Amniotic epithelial cell (primary cell): ENCODE measurements at regions not wholly inside any gene's neighbourhood (a gene's known extent, or its start where the extent isn't known, plus 50 kb on each side); places are given as distances from the start of the nearest gene placed in this dataset.
"Not testable (repeated sequence)": the region's sequence is repeated elsewhere in the genome, so short reads cannot be mapped to it uniquely, and the experiment has no call there.

ENCODE experiments used
- DNase-seq: peaks from one replicate; pipeline ENCODE4 v3.0.0-alpha.2; 2010; ENCODE audit warnings: low read depth

DNA sequence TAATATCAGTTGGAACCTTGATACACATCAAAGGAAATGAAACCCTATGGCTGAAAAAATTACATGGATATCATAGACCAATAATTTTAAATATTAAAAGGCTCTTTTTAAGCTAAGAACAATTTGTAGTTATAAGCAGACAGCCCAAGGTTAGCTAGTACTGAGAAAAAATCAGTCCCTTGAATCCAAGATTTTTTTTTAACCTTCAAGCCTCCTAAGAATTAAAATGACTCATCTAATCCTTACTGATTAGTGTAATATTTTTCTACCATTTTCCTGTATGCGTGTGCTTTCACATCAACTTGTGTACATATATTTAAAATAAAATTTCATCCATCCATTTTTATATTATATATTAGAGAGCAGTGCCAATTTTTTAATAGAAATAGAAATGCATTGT is 1004.9 kb upstream of the ZEB2 start:
- DNase-seq = peak; percentile 53

DNA sequence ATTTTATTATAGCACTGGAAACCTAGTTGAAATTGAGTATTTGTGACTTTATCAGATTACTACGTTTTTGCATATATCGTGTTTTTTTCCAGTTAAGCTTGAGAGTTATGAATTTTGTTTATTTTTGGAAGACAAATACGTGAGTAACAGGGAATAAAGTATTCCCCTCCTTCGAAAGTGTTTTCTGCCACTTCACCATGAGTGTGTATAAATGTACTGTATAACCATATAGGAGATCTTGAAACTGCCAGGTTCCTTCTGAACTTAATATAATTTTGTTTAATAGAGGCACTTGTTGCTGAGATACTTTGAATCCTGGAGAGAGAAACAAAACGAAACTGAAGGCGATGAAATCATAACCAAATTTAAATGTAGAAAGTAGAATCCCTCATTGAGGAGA is 1004.4 kb upstream of the ZEB2 start:
- DNase-seq = no peak

DNA sequence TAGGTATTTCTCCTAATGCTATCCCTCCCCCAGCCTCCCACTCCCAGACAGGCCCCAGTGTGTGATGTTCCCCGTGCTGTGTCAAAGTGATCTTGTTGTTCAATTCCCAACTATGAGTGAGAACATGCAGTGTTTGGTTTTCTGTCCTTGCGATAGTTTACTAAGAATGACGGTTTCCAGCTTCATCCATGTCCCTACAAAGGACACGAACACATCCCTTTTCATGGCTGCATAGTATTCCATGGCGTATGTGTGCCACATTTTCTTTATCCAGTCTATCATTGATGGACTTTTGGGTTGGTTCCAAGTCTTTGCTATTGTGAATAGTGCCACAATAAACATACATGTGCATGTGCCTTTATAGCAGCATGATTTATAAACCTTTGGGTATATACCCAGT is 999.3 kb upstream of the ZEB2 start:
- not testable (repeated sequence) for DNase-seq

DNA sequence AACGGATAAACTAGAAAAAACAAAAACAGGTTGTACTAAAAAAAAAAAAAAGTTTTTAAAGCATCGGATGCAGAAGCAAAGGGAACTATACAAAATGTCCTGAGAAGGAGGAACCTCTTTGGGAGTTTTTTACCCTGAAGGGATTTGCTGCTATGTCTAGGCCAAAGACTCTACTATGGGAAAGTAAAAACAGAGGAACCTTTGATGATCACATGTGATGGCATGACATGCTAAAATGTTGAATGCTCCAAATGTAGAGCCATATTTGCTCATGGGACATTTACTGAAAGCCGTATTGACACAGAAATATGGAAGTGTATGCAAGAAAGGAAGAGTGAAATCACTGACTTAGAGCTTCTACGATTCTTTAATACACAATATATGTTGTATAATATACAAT is 992.0 kb upstream of the ZEB2 start:
- no peak for DNase-seq

DNA sequence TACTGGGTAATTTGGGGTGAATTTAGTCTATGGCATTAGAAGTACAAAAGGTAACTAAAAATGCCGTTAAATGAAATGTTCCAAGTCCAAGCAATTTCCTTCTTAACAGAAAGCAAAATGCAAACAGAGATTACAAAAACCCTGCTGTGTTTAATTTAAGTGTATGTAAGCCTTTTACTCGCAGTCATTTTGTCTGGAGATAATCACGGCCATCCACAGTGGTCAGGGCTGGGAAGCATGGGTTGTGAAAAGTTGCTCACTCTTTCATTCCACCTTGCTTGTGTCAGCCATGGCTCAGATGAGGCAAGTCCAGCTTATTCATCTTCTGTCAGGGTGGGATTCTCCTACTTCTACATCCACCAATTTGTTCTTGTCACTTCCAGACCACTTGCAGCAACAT is 983.6 kb upstream of the ZEB2 start:
- DNase-seq = peak; percentile 74

DNA sequence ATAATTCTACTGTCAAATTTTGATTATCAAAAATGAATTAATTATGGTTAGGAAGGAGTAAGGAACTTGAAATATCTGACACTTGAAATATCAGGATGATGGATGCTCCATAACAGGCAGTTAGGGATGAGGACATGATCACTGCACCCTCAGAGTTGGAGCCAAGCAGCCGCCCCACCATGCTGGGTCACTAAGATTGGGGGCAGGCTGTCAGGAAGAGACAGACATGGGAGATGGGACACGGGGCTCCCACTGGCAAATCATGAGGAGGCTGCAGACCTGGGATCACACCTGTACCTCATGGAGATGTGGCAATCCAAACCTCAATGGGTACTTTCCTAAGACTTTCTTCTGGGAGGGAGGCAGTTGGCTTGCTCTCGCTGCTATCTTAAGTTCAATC is 982.0 kb upstream of the ZEB2 start:
- no peak for DNase-seq

DNA sequence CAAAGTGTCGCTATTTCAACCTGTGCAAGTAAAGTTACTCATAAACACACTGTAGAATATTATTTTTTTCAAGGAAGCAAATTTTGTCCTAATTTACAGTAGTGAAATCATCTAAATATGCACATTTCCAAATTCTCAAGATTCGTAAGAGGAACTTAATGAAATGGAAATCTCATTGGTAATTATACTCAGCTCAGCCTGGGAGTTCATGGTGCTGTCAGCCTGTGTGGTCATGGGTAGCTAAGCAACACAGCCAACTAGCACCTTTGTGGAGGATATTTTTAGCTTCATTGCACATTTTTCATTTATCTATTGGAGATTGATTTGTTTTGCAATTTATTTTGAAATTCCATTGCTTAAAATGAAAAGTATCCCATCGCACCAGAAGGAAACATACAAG is 975.7 kb upstream of the ZEB2 start:
- DNase-seq = no peak

DNA sequence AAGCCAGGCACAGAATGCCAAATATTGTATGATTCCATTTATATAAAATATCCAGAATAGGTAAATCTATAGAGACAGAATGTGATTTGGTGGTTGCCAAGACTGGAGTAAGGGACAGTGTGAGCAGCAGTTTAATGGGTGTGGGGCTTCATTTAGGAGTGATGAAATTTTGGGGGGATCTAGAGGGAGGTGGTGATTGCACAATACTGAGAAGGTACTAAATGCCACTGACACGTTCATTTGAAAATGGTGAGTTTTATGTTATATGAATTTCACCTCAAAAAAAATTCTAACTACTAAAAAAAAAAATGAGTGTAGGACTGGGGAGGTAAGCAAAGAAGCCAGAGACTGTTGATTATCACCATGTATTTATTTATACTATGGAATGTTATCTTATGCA is 974.5 kb upstream of the ZEB2 start:
- DNase-seq = no peak

DNA sequence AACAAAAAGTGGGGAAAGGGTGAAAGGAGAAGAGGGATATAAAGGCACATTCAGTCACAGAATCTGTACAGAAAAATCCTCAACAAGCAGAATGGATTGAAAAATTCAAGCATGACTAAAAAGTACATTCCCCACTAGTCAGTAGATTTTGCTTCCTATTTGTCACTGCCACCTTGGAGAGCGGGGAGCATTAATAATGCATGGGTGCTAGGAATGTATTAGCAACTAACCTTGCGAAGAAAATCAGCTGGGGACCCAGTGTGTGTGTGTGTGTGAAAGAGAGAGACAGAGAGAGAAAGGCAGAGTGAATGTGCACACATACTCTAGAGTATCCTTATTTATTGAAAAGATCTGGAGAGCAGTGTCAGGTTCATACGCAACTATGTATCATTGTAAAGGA is 968.7 kb upstream of the ZEB2 start:
- no peak for DNase-seq

DNA sequence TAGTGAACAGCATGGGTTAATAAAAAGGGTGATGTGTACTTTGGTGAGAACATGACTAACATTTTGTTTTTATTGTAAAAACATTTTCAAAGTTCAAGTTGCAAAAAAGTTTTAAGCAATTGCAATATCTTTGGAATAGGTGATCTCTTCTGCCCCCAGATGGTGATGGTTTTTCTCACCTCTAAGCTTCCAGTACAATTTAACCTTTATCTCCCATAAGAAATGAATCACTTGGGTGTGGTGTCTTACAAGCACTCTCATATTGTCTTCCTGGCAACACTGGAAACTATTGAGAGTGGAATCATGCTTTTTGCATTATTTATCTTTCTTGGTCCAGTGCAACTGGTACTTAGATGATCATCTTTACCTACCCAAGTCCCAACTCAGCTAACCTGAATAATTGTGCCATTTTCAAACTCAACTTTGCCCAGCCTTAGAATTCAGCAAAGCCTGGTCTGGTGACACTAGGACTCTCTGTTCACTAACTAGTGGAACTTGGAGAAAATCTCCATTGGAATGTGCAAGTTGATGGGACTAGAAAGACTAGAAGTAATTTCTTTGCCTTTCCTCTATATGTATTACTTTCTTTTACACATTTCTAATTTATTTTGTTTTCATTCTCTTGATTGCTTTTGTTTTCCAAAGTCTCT is 964.7 kb upstream of the ZEB2 start:
- DNase-seq = peak; percentile 77

DNA sequence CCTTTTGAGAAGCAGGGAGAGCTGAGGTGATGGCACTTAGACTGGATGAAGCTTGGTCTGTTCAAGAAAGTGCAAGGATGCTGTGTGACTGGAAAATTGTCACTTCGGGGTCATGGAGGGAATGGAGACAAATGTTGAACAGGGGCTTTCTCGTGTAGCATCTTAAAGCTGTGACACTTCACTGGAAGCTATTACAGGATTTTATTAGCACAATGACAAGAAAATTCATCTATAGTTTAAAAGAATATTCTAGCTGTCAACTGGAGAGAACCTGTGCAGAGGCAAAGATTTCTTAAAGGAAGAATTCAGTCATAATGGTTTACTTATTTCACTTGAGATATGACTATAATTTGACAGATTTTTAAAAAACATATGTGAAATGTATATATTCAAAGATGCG is 963.9 kb upstream of the ZEB2 start:
- no peak for DNase-seq

DNA sequence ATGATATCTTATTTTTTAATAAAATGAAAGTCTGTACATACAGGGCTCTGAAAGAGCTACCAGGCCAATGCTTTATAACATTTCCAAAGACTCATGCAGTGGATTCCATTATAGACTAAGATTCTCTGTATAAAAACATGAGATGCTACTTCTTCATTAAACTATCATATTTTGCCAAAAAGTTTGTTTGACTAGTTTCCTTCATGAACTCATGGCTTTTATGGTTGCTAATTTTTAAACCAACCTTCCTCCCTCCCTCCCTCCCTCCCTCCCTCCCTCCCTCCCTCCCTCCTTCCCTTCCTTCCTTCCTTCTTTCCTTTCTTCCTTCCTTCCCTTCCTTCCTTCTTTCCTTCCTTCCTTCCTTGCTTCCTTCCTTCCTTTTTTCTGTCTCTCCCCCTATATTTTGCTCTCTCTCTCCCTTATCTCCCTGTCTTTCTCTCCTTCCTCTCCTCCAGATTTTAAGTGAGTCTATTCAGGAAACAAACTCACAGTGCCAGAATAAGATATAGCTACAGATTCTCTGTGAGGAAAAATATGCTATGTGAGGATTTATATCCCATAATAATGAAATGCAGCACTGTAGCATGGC is 961.5 kb upstream of the ZEB2 start:
- DNase-seq = no peak

DNA sequence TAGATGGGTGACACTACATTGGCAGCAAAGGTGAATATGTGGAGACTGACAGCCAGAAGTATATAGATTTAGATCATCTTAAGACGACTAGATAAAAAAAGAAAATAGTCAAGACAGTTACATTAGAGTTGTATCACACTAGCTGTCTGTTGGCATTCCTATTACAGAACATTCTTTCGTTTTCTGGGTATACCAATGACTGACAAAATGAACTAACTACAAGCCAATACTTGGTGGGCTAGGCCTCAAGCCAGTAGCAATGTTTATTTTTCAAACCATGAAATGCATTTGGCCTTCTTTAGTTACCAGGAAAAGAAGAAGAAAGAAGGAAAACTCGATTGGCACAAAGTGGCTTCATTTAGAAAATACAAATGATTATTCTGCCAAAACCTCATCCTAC is 944.9 kb upstream of the ZEB2 start:
- DNase-seq = no peak

DNA sequence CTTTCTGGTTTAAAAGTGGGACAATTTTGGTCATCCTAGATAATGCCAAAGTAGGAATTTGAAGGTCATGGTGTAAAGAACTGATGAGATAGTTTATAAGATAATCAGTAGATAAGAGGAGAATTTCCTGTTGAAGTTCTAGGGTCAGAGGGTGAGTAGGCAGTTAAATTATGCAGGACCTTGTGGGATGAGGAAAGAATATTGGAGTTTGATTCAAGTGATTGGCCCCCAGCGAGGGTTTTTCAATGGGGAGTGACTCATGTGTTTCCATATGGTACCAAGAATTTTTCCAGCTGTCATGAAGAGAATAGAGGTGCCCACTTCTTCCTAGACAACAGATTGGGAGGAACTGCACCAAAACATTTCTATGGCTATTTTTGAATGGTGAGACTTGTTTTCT is 940.2 kb upstream of the ZEB2 start:
- peak; percentile 6 for DNase-seq

DNA sequence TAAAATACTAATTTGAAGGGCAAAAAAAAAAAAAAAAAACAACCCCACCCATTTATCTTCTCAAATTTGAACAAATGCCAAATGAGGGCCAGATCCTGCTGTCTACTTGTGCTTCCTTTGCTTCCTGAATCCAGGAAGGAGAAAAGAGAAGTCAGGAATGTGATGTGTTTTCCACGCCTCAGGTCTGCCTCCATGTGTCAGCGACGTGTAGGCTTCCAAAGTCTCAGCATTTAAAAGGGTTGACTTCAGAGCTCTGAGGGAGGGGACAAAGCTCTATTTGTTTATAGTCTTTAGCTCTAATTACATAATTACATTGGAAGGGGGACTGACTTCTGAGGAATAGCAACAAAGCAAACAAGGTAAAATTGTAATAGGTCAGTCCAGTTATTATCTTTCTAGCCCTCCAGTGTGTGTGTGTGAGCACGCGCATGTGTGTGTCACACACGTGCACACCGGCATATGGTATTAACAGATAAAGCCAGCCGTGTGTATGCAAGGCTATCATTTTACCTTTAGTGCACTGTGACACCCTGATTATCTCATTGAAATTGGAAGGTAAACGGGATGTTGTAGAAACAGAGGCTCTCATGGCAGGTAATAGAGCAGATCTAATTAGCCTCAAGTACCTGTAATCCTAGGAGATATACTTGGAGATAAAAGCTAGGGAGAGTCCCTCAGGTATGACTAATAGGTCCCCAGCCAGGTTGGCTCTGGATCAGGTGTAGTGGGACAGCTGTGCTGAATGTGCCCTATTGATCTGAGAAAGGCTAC is 911.4 kb upstream of the ZEB2 start:
- DNase-seq = no peak

DNA sequence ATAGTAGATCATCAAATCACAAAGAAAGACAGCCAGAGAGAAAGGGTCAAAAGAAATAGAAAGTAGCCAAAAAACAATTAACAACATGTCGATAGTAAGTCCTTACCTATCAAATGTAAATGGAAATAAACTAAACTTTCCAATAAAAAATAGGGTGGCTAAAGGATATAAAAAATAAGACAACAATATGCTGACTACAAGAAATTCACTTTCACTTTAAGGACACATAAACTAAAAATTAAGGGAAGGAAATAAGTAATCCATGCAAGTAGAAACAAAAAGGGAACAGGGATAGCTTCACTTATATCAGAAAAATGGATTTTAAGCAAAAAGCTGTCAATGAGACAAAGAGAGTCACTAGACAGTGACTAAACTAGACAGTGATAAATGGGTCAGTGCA is 903.9 kb upstream of the ZEB2 start:
- no peak for DNase-seq

DNA sequence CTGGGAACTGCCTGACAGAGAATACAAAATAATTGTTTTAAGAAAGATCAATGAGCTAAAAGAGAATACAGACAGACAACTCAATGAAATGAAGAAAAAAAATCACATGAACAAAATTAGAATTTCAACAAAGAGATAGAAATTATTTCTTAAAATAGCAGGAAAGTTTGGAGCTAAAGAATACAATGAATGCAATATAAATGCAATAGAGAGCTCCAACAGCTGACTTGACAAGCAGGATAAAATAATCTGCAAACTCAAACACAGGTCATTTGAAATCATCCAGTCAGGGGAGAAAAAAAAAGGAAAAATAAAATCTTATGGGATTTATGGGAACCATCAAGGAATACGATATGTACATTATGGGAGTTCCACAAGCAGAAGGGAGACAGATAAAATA is 902.7 kb upstream of the ZEB2 start:
- DNase-seq = no peak

DNA sequence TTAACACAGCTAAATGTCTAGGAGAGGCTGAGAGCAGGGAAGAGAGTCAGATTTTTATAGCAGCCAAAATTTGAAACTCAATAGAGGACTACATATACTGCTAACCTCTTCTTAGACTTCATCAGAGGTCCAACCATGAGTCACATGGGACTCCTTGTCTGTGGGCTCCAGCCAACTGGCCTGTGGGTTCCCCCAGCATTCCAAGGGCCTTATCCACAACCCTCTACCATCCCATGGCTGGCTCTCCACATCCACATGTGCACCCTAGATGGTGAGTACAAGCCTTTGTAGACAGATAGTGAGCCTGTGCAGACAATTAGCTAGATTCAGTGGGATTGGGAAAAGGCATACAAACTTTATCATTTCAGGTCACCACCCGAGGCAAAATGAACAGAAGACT is 901.9 kb upstream of the ZEB2 start:
- DNase-seq = no peak

DNA sequence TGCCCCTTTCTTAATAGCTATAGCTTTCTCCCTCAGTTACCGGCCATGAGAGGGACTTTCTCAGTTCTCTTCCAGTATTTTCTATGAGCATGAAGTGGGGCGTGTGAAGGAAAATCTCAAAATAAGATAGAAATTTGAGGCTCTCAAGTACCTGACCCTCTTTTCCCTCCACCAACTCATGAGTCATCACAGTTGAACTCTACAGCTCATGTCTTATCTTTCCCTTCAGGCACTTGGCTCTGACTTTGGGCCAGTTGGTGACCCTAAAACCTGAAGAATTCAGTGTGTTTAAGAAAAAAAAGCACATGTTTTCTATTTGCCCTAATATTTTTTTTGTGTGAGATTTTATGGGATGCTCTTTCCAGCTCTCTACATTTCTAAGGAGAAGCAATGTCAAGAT is 896.7 kb upstream of the ZEB2 start:
- no peak for DNase-seq

DNA sequence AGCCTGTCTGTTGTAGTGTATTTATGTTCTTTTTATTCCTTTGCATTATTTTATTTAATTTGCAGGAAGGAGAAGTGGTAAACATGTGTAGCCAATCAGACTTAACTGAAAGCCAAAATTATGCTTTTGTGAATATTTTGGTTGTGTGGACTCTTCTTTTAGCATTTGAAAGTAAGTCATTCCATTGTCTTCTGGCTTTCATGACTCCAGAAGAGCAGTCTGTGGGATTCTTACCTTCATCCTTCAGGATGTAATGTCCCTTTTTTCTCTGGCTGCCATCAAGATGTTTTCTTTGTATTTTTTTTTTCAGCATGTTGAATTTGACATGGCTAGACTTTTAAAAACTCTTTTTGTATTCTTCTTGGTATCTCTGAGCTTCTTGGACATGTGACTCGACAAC is 895.2 kb upstream of the ZEB2 start:
- DNase-seq = peak; percentile 36

DNA sequence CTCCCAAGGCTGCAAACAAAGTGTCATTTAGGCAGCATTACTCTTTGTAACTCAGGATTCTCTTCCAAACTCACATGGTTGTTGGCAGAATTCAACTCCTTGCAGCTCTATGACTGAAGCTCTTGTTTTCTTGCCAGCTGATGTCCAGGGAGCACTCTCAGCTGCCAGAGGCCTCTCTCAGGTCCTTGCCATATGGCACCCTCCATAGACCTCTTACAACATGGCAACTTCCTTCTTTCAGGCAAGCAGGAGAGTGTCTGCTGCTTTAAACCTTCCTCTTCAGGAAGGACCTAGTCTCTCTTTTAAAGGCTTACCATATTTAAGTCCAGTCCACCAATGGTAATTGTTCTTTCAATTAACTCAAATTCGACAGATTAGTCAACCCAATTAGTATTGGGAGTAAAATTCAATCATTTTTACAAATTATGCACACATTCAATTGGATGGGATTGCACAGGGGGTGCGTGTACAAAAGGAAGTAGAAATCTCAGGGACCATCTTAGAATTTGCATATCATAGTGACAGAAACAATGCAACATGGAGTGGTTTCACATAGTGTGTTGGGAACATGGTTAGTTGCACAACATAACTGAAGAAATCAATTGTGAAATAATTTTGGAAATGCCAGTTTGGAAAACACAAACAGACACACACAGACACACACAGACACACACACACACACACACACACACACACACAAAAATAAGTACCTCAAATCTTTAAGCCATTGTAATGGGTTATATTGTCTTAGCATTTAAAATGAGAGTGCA is 893.5 kb upstream of the ZEB2 start:
- no peak for DNase-seq

DNA sequence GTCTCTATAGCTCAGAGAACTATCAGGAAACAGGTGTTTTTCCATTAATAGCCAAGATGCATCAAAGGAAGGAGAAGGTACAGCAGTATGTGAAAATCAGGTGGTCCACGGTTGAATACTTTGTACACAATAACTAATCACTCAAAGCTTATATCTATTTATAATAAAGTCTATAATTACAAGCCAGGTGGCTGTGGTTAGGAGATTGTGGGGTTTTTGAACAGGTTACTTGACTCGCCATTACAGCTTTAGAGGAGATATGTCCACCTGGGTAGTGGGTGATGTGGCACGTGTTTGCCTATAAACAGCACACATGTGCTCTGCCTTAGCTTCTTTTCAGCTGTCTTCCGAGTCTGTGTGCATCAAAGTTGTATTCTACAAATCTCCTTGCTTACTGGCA is 892.2 kb upstream of the ZEB2 start:
- no peak for DNase-seq

DNA sequence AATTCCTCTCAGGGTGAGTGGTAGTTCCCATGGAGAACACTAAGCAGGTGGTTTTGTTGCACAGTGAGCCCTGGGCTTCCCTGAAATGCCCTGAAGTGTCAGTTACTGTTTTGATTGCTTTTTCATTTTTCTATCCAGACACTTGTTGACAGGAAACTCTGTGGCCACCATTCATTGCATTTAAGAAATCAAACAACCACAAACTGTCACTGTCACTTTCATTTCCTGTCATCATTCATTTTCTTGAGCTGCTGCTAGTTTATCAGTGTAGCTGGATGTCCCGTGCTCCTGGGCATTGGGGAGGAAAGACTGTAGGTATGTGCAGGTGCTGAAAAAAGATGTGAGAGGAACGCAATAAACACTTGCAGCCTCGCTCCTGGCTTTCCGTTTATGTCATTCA is 891.6 kb upstream of the ZEB2 start:
- DNase-seq = no peak
